Fibroblast of the aortic adventitia (primary cell): ENCODE measurements at regions not wholly inside any gene's neighbourhood (a gene's known extent, or its start where the extent isn't known, plus 50 kb on each side); places are given as distances from the start of the nearest gene placed in this dataset.

Experiments
- DNase-seq: peaks from one replicate; pipeline ENCODE4 v3.0.0-alpha.2; 2010; ENCODE audit warnings: low read depth
- H3K4me3 ChIP-seq: 2 replicates; pipeline ENCODE4 v1.5.1; 2011; ENCODE audit warnings: low read depth, mild to moderate bottlenecking, control low read depth, low read length, moderate library complexity
- TF ChIP-seq, protein P1 (sequence below): IDR thresholded peaks from 2 replicates; pipeline ENCODE4 v1.5.1; 2011; ENCODE audit warnings: mild to moderate bottlenecking, low read length, control low read depth, inconsistent platforms; ENCODE audit not compliant: insufficient read depth

DNA sequence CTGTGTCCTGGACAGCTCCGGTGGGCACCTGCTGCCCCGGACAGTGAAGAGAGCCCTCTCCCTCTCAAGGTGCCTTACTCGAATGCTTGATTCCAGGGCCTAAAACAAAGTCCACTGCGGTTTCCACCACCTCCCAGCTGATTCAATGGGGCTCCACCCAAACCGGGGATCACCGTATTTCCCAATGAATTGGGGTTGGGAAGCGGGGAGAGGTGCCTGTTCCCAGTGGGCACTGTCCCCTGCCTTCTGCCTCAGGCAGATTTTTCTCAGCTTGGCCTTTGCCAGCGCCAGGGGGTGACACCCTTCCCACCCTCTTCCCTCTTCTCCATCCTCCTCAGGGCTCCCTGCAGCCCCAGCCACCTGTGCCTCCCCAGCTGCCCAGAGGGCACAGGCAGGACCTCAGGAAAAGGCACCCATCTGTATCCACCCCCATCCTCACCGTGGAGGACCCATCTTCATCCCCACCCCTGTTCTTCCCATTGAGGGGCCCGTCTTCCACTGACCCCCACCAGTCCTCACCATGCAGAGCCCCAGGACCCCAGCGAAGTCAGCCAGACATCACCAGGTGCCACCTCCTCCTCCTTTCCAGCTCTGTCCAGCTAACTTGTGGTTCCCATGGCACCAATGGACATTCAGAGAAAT is 66.7 kb upstream of the HPCAL1 start:
- H3K4me3 ChIP-seq, result no peak overlapping the region
- DNase-seq, result no peak
- TF ChIP-seq, protein P1, sequence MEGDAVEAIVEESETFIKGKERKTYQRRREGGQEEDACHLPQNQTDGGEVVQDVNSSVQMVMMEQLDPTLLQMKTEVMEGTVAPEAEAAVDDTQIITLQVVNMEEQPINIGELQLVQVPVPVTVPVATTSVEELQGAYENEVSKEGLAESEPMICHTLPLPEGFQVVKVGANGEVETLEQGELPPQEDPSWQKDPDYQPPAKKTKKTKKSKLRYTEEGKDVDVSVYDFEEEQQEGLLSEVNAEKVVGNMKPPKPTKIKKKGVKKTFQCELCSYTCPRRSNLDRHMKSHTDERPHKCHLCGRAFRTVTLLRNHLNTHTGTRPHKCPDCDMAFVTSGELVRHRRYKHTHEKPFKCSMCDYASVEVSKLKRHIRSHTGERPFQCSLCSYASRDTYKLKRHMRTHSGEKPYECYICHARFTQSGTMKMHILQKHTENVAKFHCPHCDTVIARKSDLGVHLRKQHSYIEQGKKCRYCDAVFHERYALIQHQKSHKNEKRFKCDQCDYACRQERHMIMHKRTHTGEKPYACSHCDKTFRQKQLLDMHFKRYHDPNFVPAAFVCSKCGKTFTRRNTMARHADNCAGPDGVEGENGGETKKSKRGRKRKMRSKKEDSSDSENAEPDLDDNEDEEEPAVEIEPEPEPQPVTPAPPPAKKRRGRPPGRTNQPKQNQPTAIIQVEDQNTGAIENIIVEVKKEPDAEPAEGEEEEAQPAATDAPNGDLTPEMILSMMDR, result no peak

DNA sequence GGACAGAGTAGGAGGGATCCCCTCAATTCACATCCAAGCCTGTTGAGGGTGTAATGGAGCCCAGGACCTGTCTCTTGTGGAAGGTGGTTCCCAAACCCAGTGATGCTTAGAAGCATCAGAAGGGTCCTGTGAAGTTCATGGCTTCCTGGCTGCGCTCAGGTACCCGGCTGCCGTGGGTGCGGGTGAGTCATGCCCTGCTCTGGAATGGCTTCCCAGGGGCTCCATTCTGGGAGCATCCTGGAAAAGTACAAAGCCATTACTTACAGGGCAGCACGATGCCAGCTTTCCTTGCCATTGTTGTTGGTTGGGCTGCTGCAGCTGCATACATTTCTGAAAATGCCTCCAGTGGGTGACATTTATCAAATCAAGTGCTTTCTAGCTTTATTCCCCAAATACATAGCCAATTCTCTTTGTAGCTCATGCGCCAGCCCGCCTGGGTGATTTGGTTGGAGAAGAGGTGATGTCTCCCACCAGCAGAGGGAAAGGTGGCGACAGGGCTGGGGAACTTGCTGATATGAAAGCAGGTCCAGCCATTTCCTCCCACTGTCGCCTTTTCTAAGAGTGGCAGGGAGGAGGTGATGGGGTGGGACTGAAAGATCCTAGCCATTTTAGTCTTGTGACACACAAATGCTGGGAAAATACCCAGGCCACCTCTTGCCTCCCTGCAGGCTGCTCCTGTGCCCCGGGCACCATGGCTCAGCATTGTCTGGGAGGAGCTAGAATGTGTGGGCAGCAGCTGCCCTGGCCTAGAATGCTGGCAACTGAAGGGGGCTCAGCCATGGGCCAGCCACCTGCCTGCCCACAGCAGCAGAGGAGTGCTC is 65.9 kb upstream of the HPCAL1 start:
- TF ChIP-seq, protein P1, result no peak
- H3K4me3 ChIP-seq, result no peak overlapping the region
- no peak for DNase-seq

DNA sequence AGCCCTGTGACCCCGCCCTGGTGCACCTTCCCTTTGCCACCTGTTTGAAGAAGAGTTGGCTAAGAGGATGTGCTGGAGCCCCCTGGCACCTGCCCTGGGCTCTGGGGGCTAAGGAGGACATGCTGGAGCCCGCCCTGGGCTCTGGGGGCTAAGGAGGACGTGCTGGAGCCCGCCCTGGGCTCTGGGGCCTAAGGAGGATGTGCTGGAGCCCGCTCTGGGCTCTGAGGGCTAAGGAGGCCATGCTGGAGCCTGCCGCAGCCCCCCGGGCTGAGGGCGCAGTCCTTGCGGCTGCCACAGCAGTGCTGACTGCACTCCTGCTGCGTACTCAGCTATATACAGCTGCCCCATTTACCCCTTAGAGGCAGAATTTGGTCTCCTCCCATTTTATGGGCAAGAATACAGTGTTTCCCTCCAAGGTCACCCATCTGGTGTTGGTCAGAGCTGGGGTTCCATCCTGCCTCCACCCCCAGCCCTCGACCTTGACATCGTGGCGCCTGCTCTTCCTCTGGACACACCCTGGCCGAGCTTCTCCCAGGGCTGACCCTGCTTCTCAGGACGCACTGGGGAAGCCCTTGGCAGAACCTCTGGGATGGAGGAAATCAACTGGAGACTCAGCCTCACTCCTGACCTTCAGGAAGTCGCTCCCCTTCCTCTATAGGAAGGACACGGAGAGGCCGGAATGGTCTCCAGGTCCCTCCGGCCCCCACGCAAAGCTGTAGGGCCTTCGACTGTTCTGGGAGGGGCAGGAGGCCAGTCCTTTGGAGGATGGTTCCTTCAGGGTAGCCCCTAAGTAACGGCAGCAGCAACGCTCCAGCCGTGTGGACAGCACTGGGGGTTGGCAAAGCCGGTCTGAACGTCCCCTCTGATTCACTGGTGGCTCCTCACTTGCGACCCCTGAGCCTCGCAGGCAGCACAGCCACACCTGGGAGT is 65.0 kb upstream of the HPCAL1 start:
- DNase-seq, result no peak
- TF ChIP-seq, protein P1, result no peak
- no peak overlapping the region for H3K4me3 ChIP-seq

DNA sequence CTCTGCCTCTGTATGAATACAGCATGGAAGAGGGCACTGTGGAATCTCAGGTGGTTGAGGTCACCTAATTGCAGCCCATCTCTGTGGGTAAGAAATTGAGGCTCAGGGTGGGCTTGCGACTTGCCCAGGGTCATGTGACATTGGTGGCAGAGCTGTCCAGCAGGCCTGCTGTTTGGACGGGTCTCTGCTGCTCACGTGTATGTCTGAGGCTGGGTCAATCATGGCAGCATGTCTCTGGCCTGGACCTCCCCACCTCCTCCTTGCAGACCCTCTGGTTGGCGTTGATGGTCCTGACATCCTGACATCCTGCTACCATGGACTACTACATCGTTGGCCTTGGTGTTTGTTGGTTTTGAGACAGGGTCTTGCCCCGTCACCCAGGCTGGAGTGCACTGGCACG is 64.3 kb upstream of the HPCAL1 start:
- TF ChIP-seq, protein P1, result no peak
- no peak overlapping the region for H3K4me3 ChIP-seq
- no peak for DNase-seq

DNA sequence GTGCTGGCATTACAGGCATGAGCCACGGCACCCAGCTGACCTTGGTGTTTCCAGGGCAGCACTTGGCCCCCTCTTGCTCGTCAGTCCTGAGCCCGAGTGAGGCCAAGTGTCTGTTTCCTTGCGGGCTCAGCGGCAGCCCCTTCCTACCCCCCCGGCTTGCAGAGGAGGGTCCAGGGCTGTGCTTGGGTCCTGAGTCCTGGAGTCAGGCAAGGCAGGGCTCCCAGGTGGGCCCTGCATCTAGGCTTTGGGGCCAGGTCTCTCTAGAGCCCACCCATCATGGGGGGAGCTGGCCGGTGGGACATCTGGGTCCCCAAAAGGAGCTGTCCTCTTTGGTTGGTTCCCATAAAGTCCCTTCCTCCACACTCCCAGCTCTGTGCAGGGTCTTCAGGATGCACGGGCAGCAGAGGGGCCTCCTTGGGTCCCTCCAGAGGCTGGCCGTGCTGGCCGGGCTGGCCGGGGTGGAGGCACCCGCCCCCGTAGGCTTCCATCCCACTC is 63.7 kb upstream of the HPCAL1 start:
- H3K4me3 ChIP-seq, result no peak overlapping the region
- TF ChIP-seq, protein P1, result no peak
- no peak for DNase-seq

DNA sequence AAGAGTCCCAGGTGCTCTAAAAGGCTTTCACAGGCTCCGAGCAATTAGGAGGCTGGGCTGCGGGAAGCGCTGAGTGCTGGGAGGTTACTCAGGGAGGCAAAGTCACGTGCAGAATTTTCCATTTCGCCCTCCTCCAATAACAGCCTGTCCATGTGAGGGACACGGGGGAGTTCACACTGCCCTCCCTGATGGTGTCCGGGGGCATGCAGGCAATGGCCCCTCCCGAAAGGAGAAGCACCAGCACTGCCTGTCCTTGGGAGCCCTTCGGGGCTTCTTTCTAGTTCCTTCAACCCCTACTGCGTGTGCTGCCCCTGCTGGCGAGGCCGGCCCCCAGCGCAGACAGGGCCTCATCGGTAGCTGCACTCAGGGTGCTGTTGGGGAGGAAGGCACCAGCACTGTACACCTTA is 63.1 kb upstream of the HPCAL1 start:
- DNase-seq, result no peak
- H3K4me3 ChIP-seq, result no peak overlapping the region
- TF ChIP-seq, protein P1, result no peak
